ENCODE measurements at regions not wholly inside any gene's neighbourhood (a gene's known extent, or its start where the extent isn't known, plus 50 kb on each side); places are given as distances from the start of the nearest gene placed in this dataset.

DNA sequence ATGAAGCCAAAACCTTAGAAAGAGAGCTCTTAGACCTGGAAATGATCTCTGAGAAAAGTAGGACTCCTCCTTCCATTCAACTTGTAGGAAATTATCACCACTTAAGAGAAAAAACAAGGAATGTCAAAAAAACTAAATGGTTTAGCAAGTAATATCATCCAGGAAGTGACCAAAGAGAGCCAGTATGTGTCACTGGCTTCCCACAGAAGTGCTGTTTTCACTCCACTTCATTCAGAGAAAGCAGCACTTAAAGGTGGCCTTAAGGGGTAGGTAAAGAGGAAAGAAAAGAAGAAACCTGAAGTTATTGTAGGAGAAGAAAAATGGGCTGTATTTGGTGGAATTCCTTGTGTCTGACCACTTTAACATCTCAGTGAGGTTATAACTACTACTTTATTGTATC is 414.4 kb upstream of the ETAA1 start:
- no peak for DNase-seq

- no peak for DNase-seq
Observed at GRCh38 chr2:66984864-66985263, 412.3 kb upstream of the ETAA1 start.

DNA sequence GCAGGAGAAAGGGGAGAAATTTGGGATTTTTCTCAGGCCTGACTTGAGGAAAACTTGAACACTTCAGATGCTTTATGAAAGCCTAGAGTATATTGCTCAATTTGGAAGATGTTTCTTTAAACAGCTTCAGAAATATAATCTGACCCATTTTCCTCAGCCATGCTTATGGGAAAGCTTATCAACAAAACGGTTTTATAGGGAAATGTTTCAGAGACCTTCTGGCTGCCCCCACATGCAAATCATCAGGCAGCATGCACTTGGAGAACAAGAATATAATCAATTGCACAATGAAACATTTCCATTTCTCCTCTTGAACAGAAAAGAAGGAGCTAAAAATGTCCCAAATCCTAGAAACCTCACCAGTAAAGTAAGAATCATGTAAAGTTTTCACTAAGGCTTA is 411.2 kb upstream of the ETAA1 start:
- DNase-seq: no peak

GRCh38 chr2:66987733-66988132 is 409.4 kb upstream of the ETAA1 start:
- DNase-seq: no peak

DNA sequence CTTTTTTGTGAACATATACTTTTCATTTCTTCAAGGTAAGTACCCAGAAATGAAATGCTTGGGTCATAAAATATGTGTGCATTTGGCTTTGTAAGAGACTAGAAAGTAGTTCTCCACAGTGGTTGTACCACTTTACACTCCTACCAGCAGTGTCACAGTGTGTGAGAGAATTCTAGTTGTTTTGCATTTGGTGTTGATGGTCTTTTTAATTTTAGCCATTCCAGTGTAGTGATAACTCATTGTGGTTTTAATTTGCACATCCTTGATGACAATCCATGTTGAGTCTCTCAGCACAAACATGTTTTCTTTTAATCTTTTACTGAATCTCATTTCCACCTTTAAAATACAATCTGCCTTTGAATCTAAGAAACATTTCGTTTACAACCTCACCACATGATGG is 402.5 kb upstream of the ETAA1 start:
- no peak for DNase-seq

DNA sequence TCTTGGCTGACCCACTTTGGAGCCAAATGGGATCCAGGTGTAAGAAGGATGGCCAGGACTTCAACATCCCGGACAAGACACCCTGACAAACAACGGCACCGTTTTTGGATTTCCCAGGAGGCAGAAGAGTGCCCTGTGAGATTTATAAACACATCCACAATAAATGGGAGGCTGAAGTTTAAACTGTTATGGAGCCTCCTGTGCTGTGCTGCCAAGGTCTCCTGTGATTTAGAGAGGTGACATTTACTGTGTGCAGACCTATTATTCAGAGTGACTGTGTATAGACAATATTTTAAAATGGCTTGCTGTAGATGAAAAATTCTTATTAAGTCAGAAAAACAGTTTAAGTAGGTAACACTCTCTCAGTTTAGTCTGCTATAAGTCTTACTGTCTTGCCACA is 401.5 kb upstream of the ETAA1 start:
- no peak for DNase-seq

GRCh38 chr2:67002618-67003371 is 394.3 kb upstream of the ETAA1 start:
- DNase-seq: no peak

DNA sequence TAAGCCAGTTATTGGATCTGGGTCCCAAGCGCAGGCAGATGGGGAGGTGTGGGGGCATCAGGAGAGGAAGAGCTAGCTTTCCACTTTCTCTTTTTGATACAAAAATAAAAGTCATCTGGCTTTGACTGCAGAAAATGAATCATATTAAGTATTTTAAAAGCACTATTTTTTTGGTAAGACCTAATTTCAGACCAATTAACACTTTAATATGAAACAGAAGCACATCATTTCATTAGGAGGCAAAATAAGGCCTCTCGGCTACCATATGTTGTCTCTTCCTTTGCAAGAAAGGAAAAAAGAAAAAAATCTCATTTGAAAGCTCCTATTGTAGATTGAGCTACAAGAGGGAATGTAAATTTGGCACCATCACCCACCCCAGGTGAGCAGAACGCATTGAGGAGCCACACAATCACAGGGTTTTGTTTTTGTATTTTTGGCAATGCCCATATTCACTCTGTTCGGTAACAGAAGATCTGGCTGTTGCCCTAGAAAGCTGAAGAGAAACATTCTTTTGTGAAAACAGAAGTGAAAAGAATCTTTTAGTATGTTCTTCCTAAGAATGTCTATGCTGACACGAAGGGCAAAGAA is 390.7 kb upstream of the ETAA1 start:
- DNase-seq: no peak

DNA sequence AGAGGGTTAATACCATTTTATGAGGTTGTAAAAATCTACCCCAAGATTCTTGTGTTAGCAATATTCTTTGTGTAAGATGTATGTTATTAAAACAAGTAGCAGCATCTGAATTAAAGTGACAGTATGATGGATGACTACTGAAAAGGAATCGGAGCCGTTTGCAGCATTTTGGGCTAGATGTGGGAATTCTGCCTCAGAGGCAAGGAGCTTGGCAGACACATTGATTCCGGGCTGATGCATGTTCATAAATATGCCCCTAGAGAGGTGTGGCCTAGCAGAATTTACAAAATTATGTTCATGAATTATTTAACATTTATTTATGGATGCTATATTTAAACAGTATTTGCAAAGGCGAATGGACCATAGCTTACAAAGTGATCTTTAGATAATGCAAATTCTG is 389.0 kb upstream of the ETAA1 start:
- DNase-seq: no peak

GRCh38 chr2:67012165-67012564 is 385.0 kb upstream of the ETAA1 start:
- DNase-seq: no peak

GRCh38 chr2:67013821-67014220 is 383.3 kb upstream of the ETAA1 start:
- DNase-seq: no peak

GRCh38 chr2:67015681-67016080 is 381.5 kb upstream of the ETAA1 start:
- DNase-seq: no peak

DNA sequence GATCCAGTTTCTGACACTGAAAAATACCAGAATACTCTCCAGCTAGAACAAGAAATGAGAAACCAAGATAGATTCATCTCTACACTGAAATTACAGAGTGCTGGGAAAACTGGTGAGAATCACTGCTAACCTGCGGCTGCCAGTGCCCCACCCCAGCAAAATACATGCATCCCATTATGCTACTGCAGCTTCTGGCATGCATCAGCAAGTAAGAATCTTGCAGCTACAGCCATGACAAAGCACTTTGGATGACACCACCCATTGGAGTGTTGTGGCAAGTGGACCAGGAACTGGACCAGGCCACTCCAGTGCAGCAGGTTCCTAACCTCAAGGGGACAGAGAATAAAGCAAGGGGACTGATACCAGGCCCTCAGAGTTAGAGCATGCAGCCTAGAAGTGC is 378.8 kb upstream of the ETAA1 start:
- DNase-seq: no peak

- no peak for DNase-seq
Observed at GRCh38 chr2:67032076-67032475, 365.1 kb upstream of the ETAA1 start.

DNA sequence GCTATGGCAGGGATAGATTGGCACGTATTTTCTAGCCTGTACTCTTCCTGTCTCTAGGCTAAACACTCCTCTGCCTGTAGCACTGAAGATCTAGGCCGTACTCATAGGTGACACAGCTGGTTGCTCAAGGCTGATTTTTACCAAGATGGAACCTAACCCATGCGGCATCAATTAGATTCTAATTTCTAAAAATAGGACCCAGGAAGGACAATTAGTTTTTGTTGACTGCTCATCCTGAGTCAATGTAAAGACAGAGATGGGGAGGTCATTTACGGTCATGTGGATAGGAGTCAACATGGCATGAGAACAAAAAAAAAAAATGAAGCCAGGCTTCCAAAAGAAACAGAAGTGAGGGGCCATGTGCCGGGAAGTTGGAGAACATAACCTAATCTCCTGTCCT is 360.7 kb upstream of the ETAA1 start:
- DNase-seq: no peak

DNA sequence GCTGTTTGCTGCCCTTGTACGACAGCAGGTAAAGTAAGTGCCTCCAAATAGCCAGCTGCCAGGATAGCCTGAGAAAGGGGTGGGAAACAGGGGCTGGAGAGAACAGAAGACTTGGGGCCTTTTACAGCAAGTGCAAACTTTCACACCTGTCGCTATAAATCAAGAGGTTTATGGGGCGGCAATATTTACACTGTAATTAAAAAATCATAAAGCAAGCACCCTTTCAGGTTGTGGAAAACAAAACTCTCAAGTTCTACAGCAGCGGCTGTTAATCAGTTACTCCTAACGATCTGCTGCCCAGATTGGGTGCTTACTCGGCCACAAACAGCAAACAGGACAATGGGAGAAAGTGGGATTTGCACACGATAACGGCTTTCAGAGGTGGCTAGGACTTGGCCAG is 359.5 kb upstream of the ETAA1 start:
- DNase-seq: no peak

DNA sequence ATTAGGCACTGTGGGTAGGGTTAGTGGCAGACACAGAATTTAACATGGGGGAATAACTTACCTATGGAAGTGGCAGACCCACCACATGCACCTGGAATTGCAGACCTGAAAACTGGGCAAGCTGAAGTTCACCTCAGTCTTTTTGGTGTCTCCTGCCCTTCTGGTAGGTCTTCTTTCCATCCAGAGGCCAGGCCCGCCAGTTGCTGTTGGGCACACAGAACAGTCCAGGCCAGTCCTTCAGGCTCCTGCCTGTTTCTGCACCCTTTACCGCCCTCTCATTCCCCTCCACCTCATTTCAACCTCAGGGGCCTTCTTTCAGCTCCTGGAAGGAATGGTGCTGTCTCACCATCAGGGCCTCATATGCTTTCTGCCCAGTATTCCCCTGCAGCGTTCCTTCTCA is 358.9 kb upstream of the ETAA1 start:
- DNase-seq: no peak

DNA sequence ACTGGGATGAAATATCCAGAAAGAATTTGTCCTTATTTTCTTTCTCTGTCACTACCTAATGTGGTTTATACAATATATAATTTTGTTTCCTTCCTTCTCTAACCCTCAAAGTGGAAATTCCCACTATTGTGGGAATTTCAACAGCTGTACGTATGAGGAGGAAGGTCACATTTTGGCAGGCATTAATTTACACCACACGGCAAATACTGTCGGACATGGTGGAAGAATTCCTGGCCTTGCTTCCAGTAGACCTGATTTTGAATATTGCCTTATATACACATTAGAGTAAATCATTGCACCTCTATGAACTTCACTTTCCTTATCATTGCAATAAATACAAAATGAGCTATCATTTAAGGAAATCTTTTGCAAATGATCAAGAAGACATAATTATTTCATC is 358.1 kb upstream of the ETAA1 start:
- no peak for DNase-seq

GRCh38 chr2:67039517-67040103 is 357.5 kb upstream of the ETAA1 start:
- no peak for DNase-seq

DNA sequence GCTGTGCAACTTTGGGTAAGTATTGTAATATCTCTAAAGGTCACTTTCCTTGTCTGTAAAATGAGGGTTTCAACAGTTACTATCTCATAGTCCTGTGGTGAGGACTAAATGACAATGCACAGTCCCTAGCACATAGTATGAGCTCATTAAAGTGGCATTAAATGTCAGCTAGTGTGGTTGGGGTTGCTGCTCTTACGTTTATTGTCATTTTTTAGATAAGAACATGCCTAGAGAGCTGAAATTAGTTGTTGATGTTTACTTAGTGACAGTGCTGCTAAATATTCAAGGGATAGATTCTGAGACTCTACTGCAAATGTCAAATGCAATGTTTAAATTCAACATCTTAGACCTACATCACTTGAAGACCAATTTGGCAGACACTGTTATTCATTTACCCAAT is 356.1 kb upstream of the ETAA1 start:
- no peak for DNase-seq

DNA sequence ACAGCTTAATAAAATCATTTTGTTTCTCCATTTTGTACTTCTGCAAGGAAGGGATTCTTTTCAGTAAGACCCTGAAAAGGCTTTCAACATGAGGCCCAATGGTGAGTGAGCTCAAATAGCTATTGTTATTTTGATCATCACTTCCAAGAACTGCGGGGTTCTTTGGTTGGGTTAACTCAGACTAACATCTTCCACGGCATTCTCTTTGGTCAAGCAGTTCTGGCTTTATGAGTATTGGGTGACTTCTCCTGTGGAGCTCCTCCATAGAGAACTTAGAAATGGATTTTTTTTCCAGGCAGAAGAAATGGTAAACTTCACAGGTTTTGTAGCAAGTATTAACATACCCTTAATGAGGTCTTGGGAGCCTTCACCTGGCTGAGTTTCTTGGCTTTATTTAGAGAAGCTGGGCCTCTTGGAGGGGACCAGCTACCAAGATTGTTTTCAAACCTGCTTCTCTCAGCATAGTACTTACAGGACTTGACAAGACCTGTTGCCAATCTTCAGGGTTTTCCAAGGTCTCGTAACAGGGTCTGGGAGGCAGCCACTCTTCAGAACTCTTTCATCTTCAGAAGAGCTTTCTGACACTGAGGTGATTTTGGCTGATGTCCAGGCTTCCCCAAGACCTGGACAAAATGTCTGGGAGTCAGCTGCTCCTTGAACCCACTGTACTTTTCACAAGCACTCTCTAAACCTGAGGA is 353.2 kb upstream of the ETAA1 start:
- DNase-seq: no peak

GRCh38 chr2:67046591-67046990 is 350.5 kb upstream of the ETAA1 start:
- DNase-seq: no peak

- no peak for DNase-seq
Observed at GRCh38 chr2:67048314-67048713, 348.8 kb upstream of the ETAA1 start.

GRCh38 chr2:67050622-67051021 is 346.5 kb upstream of the ETAA1 start:
- DNase-seq: no peak

All from midbrain (tissue), 1 donor.